K562 (cell line): ENCODE measurements at regions not wholly inside any gene's neighbourhood (a gene's known extent, or its start where the extent isn't known, plus 50 kb on each side); places are given as distances from the start of the nearest gene placed in this dataset.

ENCODE experiments used
- CAMTA2 ChIP-seq: fragments of 250-450 bp; sonication (Bioruptor Pico); conservative IDR thresholded peaks from 2 replicates; pipeline ENCODE4 v1.5.1; 2022
- HMBOX1 ChIP-seq: sonication (generic); IDR thresholded peaks from 2 replicates; pipeline ENCODE4 v1.6.1; 2016
- RNF2 ChIP-seq: sonication (generic); IDR thresholded peaks from 2 replicates; pipeline ENCODE4 v1.6.1; 2016
- TAF1 ChIP-seq: IDR thresholded peaks from 2 replicates; pipeline ENCODE4 v1.6.1; 2011; ENCODE audit warnings: mild to moderate bottlenecking, low read length, moderate library complexity; ENCODE audit not compliant: insufficient read depth, control insufficient read depth, severe bottlenecking; ENCODE audit errors: extremely low read depth
- ZBED1 ChIP-seq: IDR thresholded peaks from 2 replicates; pipeline ENCODE4 v1.6.1; 2014
- ZNF263 ChIP-seq: sonication (generic); formaldehyde crosslinking; IDR thresholded peaks from 2 replicates; pipeline ENCODE4 v1.8.0; 2022; ENCODE audit warnings: mild to moderate bottlenecking, missing genetic modification reagents, borderline replicate concordance
- TF ChIP-seq, protein P1 (sequence below), 3 experiments: IDR thresholded peaks in 2 of 3; conservative IDR thresholded peaks in 1 of 3; 2 replicates each; pipeline ENCODE4 v1.5.1; 2011 to 2012; ENCODE audit warnings: low read length in 3 of 3, mild to moderate bottlenecking in 3 of 3, control low read depth in 2 of 3, improper control_type of control experiment in 1 of 3, inconsistent platforms in 1 of 3, low read depth in 1 of 3, mixed read lengths in 1 of 3, moderate library complexity in 1 of 3; ENCODE audit not compliant: insufficient read depth in 2 of 3
- TF ChIP-seq, protein P2 (sequence below), 2 experiments: fragments of 200-800 bp in 1 of 2; sonication (Bioruptor generic) in 1 of 2; sonication (generic) in 1 of 2; formaldehyde crosslinking in 1 of 2; IDR thresholded peaks in 1 of 2; conservative IDR thresholded peaks in 1 of 2; 2 replicates each; pipeline versions ENCODE4 v1.5.0 to v1.6.1; 2016 to 2020; ENCODE audit warnings: missing compliant biosample characterization in 1 of 2, missing genetic modification characterization in 1 of 2, missing genetic modification reagents in 1 of 2

DNA sequence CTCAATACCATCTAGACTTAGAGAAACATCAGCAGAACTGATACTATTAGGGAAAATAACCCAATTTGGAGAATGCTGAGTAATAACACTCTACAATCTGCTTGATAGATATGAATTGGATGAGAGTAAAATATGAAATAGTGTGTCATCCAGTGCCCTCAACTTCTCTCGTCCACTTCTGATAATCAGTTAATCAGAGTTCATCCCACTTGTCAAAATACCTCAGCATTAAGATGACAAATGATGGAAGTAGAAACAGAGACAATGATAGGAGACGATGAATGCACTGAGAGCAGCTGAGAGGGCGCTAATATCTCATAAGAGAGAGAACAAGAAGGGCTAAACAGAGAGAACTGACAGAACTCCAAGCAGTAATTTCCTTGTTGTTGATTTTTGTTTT is 699.6 kb downstream of the EPHA7 start:
- TF ChIP-seq HMBOX1 (no peak), ZBED1 (no peak), ZNF263 (CRISPR knock-in tag) (no peak), RNF2 (no peak), TAF1 (no peak), CAMTA2 (CRISPR knock-in tag) (no peak)
- TF ChIP-seq, protein P1, sequence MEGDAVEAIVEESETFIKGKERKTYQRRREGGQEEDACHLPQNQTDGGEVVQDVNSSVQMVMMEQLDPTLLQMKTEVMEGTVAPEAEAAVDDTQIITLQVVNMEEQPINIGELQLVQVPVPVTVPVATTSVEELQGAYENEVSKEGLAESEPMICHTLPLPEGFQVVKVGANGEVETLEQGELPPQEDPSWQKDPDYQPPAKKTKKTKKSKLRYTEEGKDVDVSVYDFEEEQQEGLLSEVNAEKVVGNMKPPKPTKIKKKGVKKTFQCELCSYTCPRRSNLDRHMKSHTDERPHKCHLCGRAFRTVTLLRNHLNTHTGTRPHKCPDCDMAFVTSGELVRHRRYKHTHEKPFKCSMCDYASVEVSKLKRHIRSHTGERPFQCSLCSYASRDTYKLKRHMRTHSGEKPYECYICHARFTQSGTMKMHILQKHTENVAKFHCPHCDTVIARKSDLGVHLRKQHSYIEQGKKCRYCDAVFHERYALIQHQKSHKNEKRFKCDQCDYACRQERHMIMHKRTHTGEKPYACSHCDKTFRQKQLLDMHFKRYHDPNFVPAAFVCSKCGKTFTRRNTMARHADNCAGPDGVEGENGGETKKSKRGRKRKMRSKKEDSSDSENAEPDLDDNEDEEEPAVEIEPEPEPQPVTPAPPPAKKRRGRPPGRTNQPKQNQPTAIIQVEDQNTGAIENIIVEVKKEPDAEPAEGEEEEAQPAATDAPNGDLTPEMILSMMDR (IDR thresholded peaks at IDR 0.05 in 2 of 3, conservative IDR thresholded peaks at IDR 0.05 in 1 of 3; ENCODE audit: insufficient read depth in 2 of 3, low read depth in 1 of 3, low read length in 3 of 3), result no peak
- TF ChIP-seq, protein P2, sequence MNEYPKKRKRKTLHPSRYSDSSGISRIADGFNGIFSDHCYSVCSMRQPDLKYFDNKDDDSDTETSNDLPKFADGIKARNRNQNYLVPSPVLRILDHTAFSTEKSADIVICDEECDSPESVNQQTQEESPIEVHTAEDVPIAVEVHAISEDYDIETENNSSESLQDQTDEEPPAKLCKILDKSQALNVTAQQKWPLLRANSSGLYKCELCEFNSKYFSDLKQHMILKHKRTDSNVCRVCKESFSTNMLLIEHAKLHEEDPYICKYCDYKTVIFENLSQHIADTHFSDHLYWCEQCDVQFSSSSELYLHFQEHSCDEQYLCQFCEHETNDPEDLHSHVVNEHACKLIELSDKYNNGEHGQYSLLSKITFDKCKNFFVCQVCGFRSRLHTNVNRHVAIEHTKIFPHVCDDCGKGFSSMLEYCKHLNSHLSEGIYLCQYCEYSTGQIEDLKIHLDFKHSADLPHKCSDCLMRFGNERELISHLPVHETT (CRISPR knock-in tag; conservative IDR thresholded peaks at IDR 0.05 in 1 of 2, IDR thresholded peaks at IDR 0.05 in 1 of 2), result no peak
